Parathyroid adenoma (tissue), 2 donors: ENCODE measurements at regions not wholly inside any gene's neighbourhood (a gene's known extent, or its start where the extent isn't known, plus 50 kb on each side); places are given as distances from the start of the nearest gene placed in this dataset.

Source experiments
- H2AFZ ChIP-seq: fragments of 300-600 bp; sonication (generic); one replicate; pipeline ENCODE4 v1.7.0; 2017; ENCODE audit warnings: antibody characterized with exemption, mild to moderate bottlenecking
- H3K27ac ChIP-seq: fragments of 300-600 bp; sonication (generic); one replicate; pipeline ENCODE4 v1.7.0; 2017
- H3K27me3 ChIP-seq: fragments of 300-600 bp; sonication (generic); one replicate; pipeline ENCODE4 v1.7.0; 2017; ENCODE audit warnings: low read length; ENCODE audit not compliant: control insufficient read depth, insufficient read depth
- H3K36me3 ChIP-seq: fragments of 300-600 bp; sonication (generic); one replicate; pipeline ENCODE4 v1.7.0; 2017; ENCODE audit warnings: low read length; ENCODE audit not compliant: control insufficient read depth, insufficient read depth
- H3K4me1 ChIP-seq: fragments of 300-600 bp; sonication (generic); one replicate; pipeline ENCODE4 v1.7.0; 2017; ENCODE audit warnings: control low read depth
- H3K4me2 ChIP-seq: fragments of 300-600 bp; sonication (generic); one replicate; pipeline ENCODE4 v1.7.0; 2017; ENCODE audit warnings: low read length
- H3K4me3 ChIP-seq: fragments of 300-600 bp; sonication (generic); one replicate; pipeline ENCODE4 v1.7.0; 2017; ENCODE audit warnings: low read depth, low read length
- H3K79me2 ChIP-seq: fragments of 300-600 bp; sonication (generic); one replicate; pipeline ENCODE4 v1.7.0; 2017; ENCODE audit warnings: control low read depth
- H3K9ac ChIP-seq: fragments of 300-600 bp; sonication (generic); one replicate; pipeline ENCODE4 v1.7.0; 2017; ENCODE audit warnings: mild to moderate bottlenecking
- H3K9me3 ChIP-seq: fragments of 300-600 bp; sonication (generic); one replicate; pipeline ENCODE4 v1.7.0; 2017; ENCODE audit warnings: low read length; ENCODE audit not compliant: control insufficient read depth
- CTCF ChIP-seq: fragments of 300-600 bp; sonication (generic); IDR thresholded peaks from one replicate; pipeline ENCODE4 v1.7.0; 2017; ENCODE audit warnings: antibody characterized with exemption, mild to moderate bottlenecking
- donor health status: primary hyperparathyroidism.

GRCh38 chr7:155998766-155999630, 186.7 kb upstream of the SHH start:
- Histone ChIP-seq H3K27ac (no peak overlapping the region), H3K9ac (no peak overlapping the region), H3K4me3 (no peak overlapping the region), H3K4me1 (no peaks in the 10 kb centered on the region), H3K27me3 (no peaks in the 10 kb centered on the region), H3K79me2 (no peaks in the 10 kb centered on the region), H3K36me3 (no peaks in the 10 kb centered on the region), H3K4me2 (no peak overlapping the region), H3K9me3 (no peaks in the 10 kb centered on the region), H2AFZ (no peak overlapping the region)
- TF ChIP-seq CTCF: no peak

GRCh38 chr7:155998328-155998691, 186.0 kb upstream of the SHH start:
- Histone ChIP-seq H3K27me3 (no peaks in the 10 kb centered on the region), H3K4me3 (no peak overlapping the region), H3K79me2 (no peaks in the 10 kb centered on the region), H3K4me2 (no peak overlapping the region), H3K9me3 (no peaks in the 10 kb centered on the region), H3K27ac (no peak overlapping the region), H3K36me3 (no peaks in the 10 kb centered on the region), H3K4me1 (no peaks in the 10 kb centered on the region), H2AFZ (no peak overlapping the region), H3K9ac (no peak overlapping the region)
- TF ChIP-seq CTCF: no peak

- H3K4me2 ChIP-seq: no peak overlapping the region
- no peak for TF ChIP-seq CTCF
Measured at GRCh38 chr7:155997431-155998327, 185.4 kb upstream of the SHH start.

GRCh38 chr7:155996718-155997280, 184.5 kb upstream of the SHH start:
- Histone ChIP-seq H3K27me3 (no peaks in the 10 kb centered on the region), H3K4me1 (no peaks in the 10 kb centered on the region), H3K27ac (no peak overlapping the region), H3K79me2 (no peaks in the 10 kb centered on the region), H3K9me3 (no peaks in the 10 kb centered on the region), H3K36me3 (no peaks in the 10 kb centered on the region), H3K4me2 (no peak overlapping the region), H3K4me3 (no peak overlapping the region), H2AFZ (no peak overlapping the region), H3K9ac (no peak overlapping the region)
- no peak for TF ChIP-seq CTCF

More at GRCh38 chr7:155997431-155998327, 185.4 kb upstream of the SHH start:
- no peak overlapping the region for H3K4me3 ChIP-seq
- no peak overlapping the region for H3K27ac ChIP-seq
- no peak overlapping the region for H3K9ac ChIP-seq
- H2AFZ ChIP-seq: no peak overlapping the region
- H3K4me1 ChIP-seq: no peaks in the 10 kb centered on the region
- no peaks in the 10 kb centered on the region for H3K9me3 ChIP-seq
- H3K27me3 ChIP-seq: no peaks in the 10 kb centered on the region
- H3K79me2 ChIP-seq: no peaks in the 10 kb centered on the region
- no peaks in the 10 kb centered on the region for H3K36me3 ChIP-seq
